DOHH2 (cell line): ENCODE measurements at regions not wholly inside any gene's neighbourhood (a gene's known extent, or its start where the extent isn't known, plus 50 kb on each side); places are given as distances from the start of the nearest gene placed in this dataset.

Experiments used
- CTCF ChIP-seq: fragments of 200-600 bp; sonication (generic); IDR thresholded peaks from one replicate; pipeline ENCODE4 v1.5.1; 2014; ENCODE audit warnings: antibody characterized with exemption, mild to moderate bottlenecking, low read depth, low read length; ENCODE audit not compliant: poor library complexity, severe bottlenecking
- EZH2phosphoT487 ChIP-seq: fragments of 200-600 bp; sonication (generic); IDR thresholded peaks from 2 replicates; pipeline ENCODE4 v1.6.1; 2017; ENCODE audit warnings: borderline replicate concordance, mild to moderate bottlenecking, antibody characterized with exemption, low read length, moderate library complexity, mixed read lengths

- TF ChIP-seq CTCF (no peak), EZH2phosphoT487 (no peak)
Observed at GRCh38 chr3:135311699-135312098, 516.6 kb downstream of the EPHB1 start.
